GM12874 (cell line): ENCODE measurements at regions not wholly inside any gene's neighbourhood (a gene's known extent, or its start where the extent isn't known, plus 50 kb on each side); places are given as distances from the start of the nearest gene placed in this dataset.

Source experiments
- TF ChIP-seq, protein P1 (sequence below): IDR thresholded peaks from 2 replicates; pipeline ENCODE4 v1.5.1; 2011; ENCODE audit warnings: low read depth, mild to moderate bottlenecking, control low read depth, low read length, moderate library complexity; ENCODE audit not compliant: insufficient read depth

DNA sequence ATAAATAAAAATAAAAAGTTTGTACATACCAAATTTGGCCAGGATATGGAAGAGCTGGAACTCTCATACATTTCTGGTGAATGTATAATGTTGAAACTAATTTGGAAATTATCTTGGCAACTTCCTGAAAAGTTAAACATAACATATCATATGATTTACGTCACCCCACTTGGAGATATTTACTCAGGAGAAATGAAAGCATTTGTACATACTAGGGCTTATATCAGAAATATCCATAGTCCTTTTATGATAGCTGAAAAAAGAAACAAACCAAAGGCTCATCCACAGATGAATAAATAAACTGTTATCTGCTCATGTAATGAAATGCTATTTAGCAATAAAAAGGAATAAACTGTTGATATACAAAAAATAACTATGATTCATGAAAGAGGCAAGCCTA, 318.2 kb upstream of the NRXN1 start:
- TF ChIP-seq, protein P1, sequence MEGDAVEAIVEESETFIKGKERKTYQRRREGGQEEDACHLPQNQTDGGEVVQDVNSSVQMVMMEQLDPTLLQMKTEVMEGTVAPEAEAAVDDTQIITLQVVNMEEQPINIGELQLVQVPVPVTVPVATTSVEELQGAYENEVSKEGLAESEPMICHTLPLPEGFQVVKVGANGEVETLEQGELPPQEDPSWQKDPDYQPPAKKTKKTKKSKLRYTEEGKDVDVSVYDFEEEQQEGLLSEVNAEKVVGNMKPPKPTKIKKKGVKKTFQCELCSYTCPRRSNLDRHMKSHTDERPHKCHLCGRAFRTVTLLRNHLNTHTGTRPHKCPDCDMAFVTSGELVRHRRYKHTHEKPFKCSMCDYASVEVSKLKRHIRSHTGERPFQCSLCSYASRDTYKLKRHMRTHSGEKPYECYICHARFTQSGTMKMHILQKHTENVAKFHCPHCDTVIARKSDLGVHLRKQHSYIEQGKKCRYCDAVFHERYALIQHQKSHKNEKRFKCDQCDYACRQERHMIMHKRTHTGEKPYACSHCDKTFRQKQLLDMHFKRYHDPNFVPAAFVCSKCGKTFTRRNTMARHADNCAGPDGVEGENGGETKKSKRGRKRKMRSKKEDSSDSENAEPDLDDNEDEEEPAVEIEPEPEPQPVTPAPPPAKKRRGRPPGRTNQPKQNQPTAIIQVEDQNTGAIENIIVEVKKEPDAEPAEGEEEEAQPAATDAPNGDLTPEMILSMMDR = no peak

DNA sequence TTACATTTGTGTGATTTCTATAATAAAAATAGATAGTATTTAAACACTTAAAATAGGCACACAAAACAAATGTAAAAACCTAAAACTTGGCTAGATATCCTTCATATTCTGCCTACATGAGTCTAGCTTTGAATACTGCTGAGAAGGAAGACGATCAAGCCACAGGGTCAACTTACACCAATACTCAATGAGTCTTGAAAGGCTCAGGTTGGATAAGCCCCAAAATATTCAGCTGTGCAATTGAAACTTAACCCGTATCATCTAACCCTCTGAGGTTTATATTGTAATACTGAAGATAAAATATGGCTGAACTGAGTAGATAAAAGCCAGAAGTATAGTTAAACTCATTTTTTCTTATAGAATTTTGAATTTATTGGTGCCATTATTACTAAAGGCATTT, 313.0 kb upstream of the NRXN1 start:
- TF ChIP-seq, protein P1 = no peak

DNA sequence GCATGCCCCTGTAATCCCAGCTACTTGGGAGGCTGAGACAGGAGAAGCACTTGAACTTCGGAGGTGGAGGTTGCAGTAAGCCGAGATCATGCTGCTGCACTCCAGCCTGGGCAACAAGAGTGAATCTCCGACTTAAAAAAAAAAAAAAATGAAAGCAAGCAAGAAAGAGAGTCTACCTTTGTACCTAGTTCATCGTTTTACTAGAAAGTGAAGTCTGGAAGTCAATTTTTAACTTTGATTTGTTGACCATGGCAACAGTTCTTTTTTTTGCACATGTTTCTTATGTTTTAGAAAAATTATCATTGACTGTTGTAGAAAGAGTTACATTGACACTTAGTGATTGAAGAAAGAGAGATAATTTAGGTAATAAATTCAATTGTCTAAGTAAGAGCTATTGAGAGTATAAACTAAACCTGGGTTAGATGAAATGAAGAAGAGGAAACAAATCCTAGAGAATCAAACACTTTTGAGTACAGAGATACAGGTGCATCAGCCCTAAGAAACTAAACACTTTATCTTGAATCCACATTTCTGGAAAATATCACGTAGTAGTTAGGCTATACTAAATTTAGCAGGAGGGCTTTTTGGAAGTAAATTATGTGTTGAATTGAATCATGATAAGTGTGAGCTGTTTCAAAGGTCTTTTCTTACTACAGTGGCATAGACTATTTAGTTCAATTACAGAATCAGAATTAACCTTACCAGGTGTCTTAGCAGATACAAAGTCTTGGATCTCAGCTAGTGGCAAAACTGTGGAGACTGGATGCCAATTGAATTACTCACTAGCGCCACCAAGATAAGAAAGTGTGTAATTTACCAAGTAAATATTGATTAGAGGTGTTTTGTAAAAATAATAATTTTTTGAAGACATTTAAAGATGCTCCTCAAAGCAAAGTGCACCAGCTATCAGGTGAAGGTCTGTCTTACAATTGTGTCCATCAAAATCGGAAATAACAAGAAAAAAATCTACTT, 303.4 kb upstream of the NRXN1 start:
- TF ChIP-seq, protein P1 = no peak

DNA sequence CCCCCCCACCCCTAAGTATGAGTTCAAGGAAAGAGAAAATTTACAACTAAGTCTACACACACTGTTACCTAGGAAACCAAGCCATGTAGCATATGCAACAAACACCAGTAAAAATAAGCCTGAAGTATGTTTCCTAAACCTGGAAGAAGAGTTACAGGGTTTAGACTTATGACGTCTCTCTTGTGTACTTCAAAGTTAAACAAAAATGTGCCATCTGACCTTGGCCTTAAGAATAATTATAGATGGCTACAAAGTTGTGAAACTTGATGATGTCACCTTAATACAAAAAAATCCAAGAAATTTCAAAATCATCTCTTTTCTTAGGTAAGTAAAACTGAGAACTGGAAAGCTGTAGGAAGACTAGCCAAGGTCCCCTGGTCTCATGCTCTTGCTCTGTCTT, 297.6 kb upstream of the NRXN1 start:
- TF ChIP-seq, protein P1 = no peak

GRCh38 chr2:51324051-51324450, 292.1 kb upstream of the NRXN1 start:
- TF ChIP-seq, protein P1 = no peak

- TF ChIP-seq, protein P1 = no peak
Measured at GRCh38 chr2:51322613-51323012, 290.7 kb upstream of the NRXN1 start.

- TF ChIP-seq, protein P1 = no peak
Measured at GRCh38 chr2:51304311-51304710, 272.4 kb upstream of the NRXN1 start.
